ENCODE measurements at regions not wholly inside any gene's neighbourhood (a gene's known extent, or its start where the extent isn't known, plus 50 kb on each side); places are given as distances from the start of the nearest gene placed in this dataset.

- BruUV-seq (replicated peaks): no TSS peak
Observed at GRCh38 chr3:6091262-6091661, 769.7 kb upstream of the GRM7 start.

More at GRCh38 chr3:6091262-6091661, 769.7 kb upstream of the GRM7 start:
- dilution Hi-C loops (cut with MboI; ENCODE audit: extremely low pct_ligation_motif_present, low sequenced_read_pairs): no loop called here
- DNase-seq (ENCODE audit: low read depth, low spot score): no peak
- H3K79me2 ChIP-seq (ENCODE audit: control insufficient read depth, insufficient read depth, low read length): no peaks in the 10 kb centered on the region
- intact Hi-C loops (cut with micrococcal nuclease): no loop called here
- H3K27me3 ChIP-seq (ENCODE audit: control insufficient read depth in 2 of 2, insufficient read depth in 2 of 2, low read length in 2 of 2): no peaks in the 10 kb centered on the region
- no peaks in the 10 kb centered on the region for H3K36me3 ChIP-seq (ENCODE audit: control insufficient read depth in 2 of 2, extremely low read depth in 1 of 2, insufficient read depth in 2 of 2, low read length in 2 of 2)
- H4K20me1 ChIP-seq (replicated peaks; ENCODE audit: control insufficient read depth, extremely low read depth, insufficient read depth, low read length): no peaks in the 10 kb centered on the region
- CTCF ChIA-PET: no interaction called here
- POLR2A ChIA-PET: no interaction called here
- H3K9me1 ChIP-seq (replicated peaks; ENCODE audit: control insufficient read depth, extremely low read depth, insufficient read depth, low read length): no peaks in the 10 kb centered on the region
- no peak for FAIRE-seq
- no peaks in the 10 kb centered on the region for H3K4me1 ChIP-seq (ENCODE audit: control insufficient read depth, extremely low read depth, insufficient read depth, low read length)
- H2AFZ ChIP-seq (ENCODE audit: low read depth, low read length): no peak overlapping the region
- peaks cover 4% of the 10 kb centered on the region for H3K9me3 ChIP-seq (replicated peaks; ENCODE audit: control insufficient read depth, insufficient read depth, low read length)
- H3K4me3 ChIP-seq (replicated peaks in 1 of 3; ENCODE audit: insufficient read depth in 1 of 3, low read depth in 1 of 3, low read length in 3 of 3): no peak overlapping the region
- H3K9ac ChIP-seq (replicated peaks; ENCODE audit: extremely low read depth, insufficient read depth, low read length): no peak overlapping the region
- H3K27ac ChIP-seq (ENCODE audit: insufficient read depth, low read depth, low read length): no peak overlapping the region
- H3K4me2 ChIP-seq (ENCODE audit: insufficient read depth, low read length): no peak overlapping the region
- TF ChIP-seq FOS (IDR thresholded peaks at IDR 0.05; ENCODE audit: borderline replicate concordance, insufficient read depth, low read length) (no peak), MAX (IDR thresholded peaks at IDR 0.05; ENCODE audit: insufficient read depth, insufficient read length) (no peak), POLR2AphosphoS5 (IDR thresholded peaks at IDR 0.05; ENCODE audit: insufficient read depth, low read depth, low read length) (no peak), MYC (IDR thresholded peaks at IDR 0.05; ENCODE audit: low read depth, low read length) (no peak), POLR2A (IDR thresholded peaks at IDR 0.05; ENCODE audit: low read depth, low read length) (no peak), JUN (IDR thresholded peaks at IDR 0.05; ENCODE audit: borderline replicate concordance, insufficient read depth, insufficient read length, low read depth) (no peak), EZH2 (IDR thresholded peaks at IDR 0.05; ENCODE audit: borderline replicate concordance, low read depth, low read length, severe bottlenecking) (no peak), GATA2 (IDR thresholded peaks at IDR 0.05; ENCODE audit: insufficient read depth, insufficient read length, low read depth, low read length) (no peak), CTCF (IDR thresholded peaks at IDR 0.05; ENCODE audit: extremely low read depth in 1 of 2, insufficient read depth in 1 of 2, low read depth in 1 of 2, low read length in 2 of 2) (no peak)

All from endothelial cell of umbilical vein (primary cell).